Thyroid gland (tissue), 4 donors: ENCODE measurements at regions not wholly inside any gene's neighbourhood (a gene's known extent, or its start where the extent isn't known, plus 50 kb on each side); places are given as distances from the start of the nearest gene placed in this dataset.

Source experiments
- DNase-seq, 2 donors: peaks; one replicate each; pipeline ENCODE4 v3.0.0-alpha.2; 2019
- H3K27ac ChIP-seq, 3 donors: fragments of 200-600 bp; sonication (generic); 1 replicate in 2 of 3; 2 replicates in 1 of 3; pipeline ENCODE4 v1.5.1; 2016 to 2019; ENCODE audit warnings: mild to moderate bottlenecking in 1 of 3, moderate library complexity in 1 of 3
- H3K27me3 ChIP-seq: fragments of 200-600 bp; sonication (generic); one replicate; pipeline ENCODE4 v1.5.1; 2019
- H3K36me3 ChIP-seq, 2 donors: fragments of 200-600 bp; sonication (generic); one replicate each; pipeline ENCODE4 v1.5.1; 2016 to 2019
- H3K4me1 ChIP-seq, 2 donors: fragments of 200-600 bp; sonication (generic); one replicate each; pipeline ENCODE4 v1.5.1; 2017 to 2019
- H3K4me3 ChIP-seq, 3 donors: fragments of 200-600 bp; sonication (generic); replicated peaks in 1 of 3; 1 replicate in 2 of 3; 2 replicates in 1 of 3; pipeline ENCODE4 v1.5.1; 2016; ENCODE audit warnings: mild to moderate bottlenecking in 1 of 3
- H3K9me3 ChIP-seq: fragments of 200-600 bp; sonication (generic); one replicate; pipeline ENCODE4 v1.5.1; 2017
- CTCF ChIP-seq, 6 experiments: fragments of 200-600 bp in 3 of 6; fragments of 450-650 bp in 3 of 6; sonication (generic) in 3 of 6; IDR thresholded peaks; one replicate each; pipeline ENCODE4 v1.5.1; 2016 to 2019; ENCODE audit warnings: antibody characterized with exemption in 6 of 6, mild to moderate bottlenecking in 2 of 6, inconsistent platforms in 1 of 6, moderate library complexity in 1 of 6
- POLR2A ChIP-seq, 2 donors: fragments of 450-650 bp; IDR thresholded peaks; one replicate each; pipeline ENCODE4 v1.6.1; 2017; ENCODE audit warnings: antibody characterized with exemption in 2 of 2, mild to moderate bottlenecking in 2 of 2, moderate library complexity in 1 of 2
- WGBS, 2 donors: methylation state at CpG; one replicate each; pipeline ENCODE4 v1.1.5; 2017; 5-methylcytosine and 5-hydroxymethylcytosine counted together
- intact Hi-C: fragments of 100-400 bp; cut with DNase I; formaldehyde crosslinking; loops from one replicate; pipeline ENCODE4 v1.15.1; 2023

- TF ChIP-seq CTCF (IDR thresholded peaks at IDR 0.05) = no peak
- TF ChIP-seq POLR2A (IDR thresholded peaks at IDR 0.05) = no peak
- DNase-seq = no peak
- no peaks in the 10 kb centered on the region for H3K36me3 ChIP-seq
- H3K4me1 ChIP-seq = no peaks in the 10 kb centered on the region
- H3K4me3 ChIP-seq = no peak overlapping the region
- 22% methylated on average over 3 of the region's 3 CpGs for WGBS, 2 donors
- no peaks in the 10 kb centered on the region for H3K27me3 ChIP-seq
- intact Hi-C loops = no loop called here
- H3K9me3 ChIP-seq = no peaks in the 10 kb centered on the region
- H3K27ac ChIP-seq = no peak overlapping the region
These were observed 738.3 kb upstream of the SLITRK5 start for GRCh38 chr13:86932776-86933334.

- Histone ChIP-seq H3K27ac (no peak overlapping the region), H3K9me3 (no peaks in the 10 kb centered on the region), H3K4me3 (no peak overlapping the region), H3K4me1 (no peaks in the 10 kb centered on the region), H3K27me3 (no peaks in the 10 kb centered on the region), H3K36me3 (no peaks in the 10 kb centered on the region)
- whole genome bisulfite sequencing, 2 donors = 75 to 86% methylated on average over 3 of the region's 3 CpGs
- no peak for TF ChIP-seq CTCF (IDR thresholded peaks at IDR 0.05)
- no peak for TF ChIP-seq POLR2A (IDR thresholded peaks at IDR 0.05)
- no peak for DNase-seq
- intact Hi-C loops = no loop called here
These were observed 737.5 kb upstream of the SLITRK5 start for GRCh38 chr13:86933676-86934075.

DNA sequence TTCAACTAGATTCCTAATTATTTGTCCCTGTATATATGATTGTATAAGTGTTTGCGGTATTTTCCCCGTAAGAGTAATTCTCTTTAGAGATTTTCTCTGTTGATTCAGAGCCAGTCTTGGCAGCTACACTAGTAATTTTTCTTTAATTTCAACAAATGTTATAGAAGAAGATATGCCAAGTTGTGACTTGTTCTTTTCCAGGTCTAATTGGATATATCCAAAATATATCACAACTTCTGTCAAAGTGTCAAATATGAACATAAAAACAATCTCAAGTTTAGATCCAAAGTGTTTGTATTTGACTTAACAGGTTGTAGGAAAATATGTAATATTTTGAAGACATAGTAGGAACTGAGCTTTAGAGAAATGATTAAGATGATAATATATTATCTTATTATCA, 733.9 kb upstream of the SLITRK5 start:
- TF ChIP-seq POLR2A (IDR thresholded peaks at IDR 0.05) (no peak), CTCF (IDR thresholded peaks at IDR 0.05) (no peak)
- Histone ChIP-seq H3K9me3 (no peaks in the 10 kb centered on the region), H3K4me1 (no peaks in the 10 kb centered on the region), H3K4me3 (no peak overlapping the region), H3K36me3 (no peaks in the 10 kb centered on the region), H3K27ac (no peak overlapping the region), H3K27me3 (no peaks in the 10 kb centered on the region)
- WGBS, 2 donors = 80 to 90% methylated on average over 2 of the region's 2 CpGs
- intact Hi-C loops = no loop called here
- no peak for DNase-seq

- no peak overlapping the region for H3K4me3 ChIP-seq
- no peaks in the 10 kb centered on the region for H3K9me3 ChIP-seq
- no peak overlapping the region for H3K27ac ChIP-seq
- no peak for DNase-seq
- H3K4me1 ChIP-seq = no peaks in the 10 kb centered on the region
- TF ChIP-seq CTCF (IDR thresholded peaks at IDR 0.05) (no peak), POLR2A (IDR thresholded peaks at IDR 0.05) (no peak)
- H3K36me3 ChIP-seq = no peaks in the 10 kb centered on the region
- intact Hi-C loops = no loop called here
- no peaks in the 10 kb centered on the region for H3K27me3 ChIP-seq
- WGBS, 2 donors = 96 to 97% methylated on average over 2 of the region's 2 CpGs
These were observed 725.6 kb upstream of the SLITRK5 start for GRCh38 chr13:86945584-86945983.

GRCh38 chr13:86946734-86947133, 724.4 kb upstream of the SLITRK5 start:
- no peak overlapping the region for H3K4me3 ChIP-seq
- DNase-seq = no peak
- no peak overlapping the region for H3K27ac ChIP-seq
- intact Hi-C loops = no loop called here
- no peaks in the 10 kb centered on the region for H3K9me3 ChIP-seq
- no peaks in the 10 kb centered on the region for H3K36me3 ChIP-seq
- WGBS, 2 donors = 56 to 67% methylated on average over 2 of the region's 2 CpGs
- H3K4me1 ChIP-seq = no peaks in the 10 kb centered on the region
- no peak for TF ChIP-seq CTCF (IDR thresholded peaks at IDR 0.05)
- no peak for TF ChIP-seq POLR2A (IDR thresholded peaks at IDR 0.05)
- no peaks in the 10 kb centered on the region for H3K27me3 ChIP-seq
